ENCODE measurements at regions not wholly inside any gene's neighbourhood (a gene's known extent, or its start where the extent isn't known, plus 50 kb on each side); places are given as distances from the start of the nearest gene placed in this dataset.
"Not testable (repeated sequence)": the region's sequence is repeated elsewhere in the genome, so short reads cannot be mapped to it uniquely, and the experiment has no call there.

DNA sequence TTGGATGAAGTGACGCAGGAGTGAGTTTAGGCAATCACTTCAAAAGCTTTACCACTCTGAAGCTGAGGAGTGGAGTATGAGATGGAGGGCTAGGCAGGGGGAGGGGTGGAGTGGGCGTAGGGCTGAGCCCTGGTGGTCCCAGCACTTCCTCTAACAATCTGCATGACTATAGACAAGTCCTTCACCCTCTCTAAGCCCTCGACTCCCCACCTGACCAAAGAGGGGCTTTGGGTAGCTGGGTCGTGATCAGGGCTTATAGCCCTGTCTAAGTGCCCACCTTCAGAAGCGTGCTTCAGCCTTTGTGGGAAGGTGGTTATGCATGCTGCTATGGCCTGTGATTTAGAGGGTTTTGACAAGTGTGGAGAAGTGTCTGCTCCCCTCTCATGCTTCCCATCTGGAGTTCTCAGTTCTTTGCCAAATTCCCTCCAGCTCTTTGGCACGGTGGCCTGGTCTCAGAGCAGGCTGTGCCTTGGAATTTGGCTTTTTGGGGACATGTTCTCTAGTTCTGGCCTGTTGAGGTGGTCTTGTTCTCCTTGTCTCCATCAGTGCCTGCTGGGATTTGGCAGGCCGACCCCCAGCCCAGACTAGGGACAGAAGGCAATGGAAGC, 53.0 kb downstream of the ACTBL2 start:
- no peak for DNase-seq

DNA sequence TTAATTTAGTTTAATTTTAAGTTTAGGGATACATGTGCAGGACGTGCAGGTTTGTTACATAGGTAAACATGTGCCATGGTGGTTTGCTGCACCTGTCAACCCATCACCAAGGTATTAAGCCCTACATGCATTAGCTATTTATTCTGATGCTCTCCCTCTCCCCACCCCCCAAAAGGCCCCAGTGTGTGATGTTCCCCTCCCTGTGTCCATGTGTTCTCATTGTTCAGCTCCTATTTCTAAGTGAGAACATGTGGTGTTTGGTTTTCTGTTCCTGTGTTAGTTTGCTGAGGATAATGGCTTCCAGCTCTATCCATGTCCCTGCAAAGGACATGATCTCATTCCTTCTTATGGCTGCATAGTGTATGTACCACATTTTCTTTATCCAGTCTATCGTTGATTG, 53.6 kb downstream of the ACTBL2 start:
- DNase-seq: not testable (repeated sequence)

DNA sequence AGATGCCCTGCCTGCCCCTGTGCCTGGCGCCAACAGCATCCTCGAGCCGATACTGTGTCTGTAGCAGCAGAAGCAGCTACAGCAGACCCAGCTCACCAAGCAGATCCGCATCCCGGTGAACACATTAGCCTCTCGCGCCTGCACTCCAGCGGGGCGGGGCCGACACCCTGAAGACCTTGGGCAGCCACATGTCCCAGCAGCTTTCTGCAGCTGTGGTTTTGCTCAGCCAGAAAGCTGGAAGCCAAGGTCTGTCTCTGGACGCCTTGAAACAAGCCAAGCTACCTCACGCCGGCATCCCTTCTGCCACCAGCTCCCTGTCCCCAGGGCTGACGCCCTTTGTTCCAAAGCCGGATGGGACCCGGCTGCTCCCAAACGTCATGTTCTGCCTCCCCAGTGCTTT, 59.6 kb downstream of the ACTBL2 start:
- no peak for DNase-seq

DNA sequence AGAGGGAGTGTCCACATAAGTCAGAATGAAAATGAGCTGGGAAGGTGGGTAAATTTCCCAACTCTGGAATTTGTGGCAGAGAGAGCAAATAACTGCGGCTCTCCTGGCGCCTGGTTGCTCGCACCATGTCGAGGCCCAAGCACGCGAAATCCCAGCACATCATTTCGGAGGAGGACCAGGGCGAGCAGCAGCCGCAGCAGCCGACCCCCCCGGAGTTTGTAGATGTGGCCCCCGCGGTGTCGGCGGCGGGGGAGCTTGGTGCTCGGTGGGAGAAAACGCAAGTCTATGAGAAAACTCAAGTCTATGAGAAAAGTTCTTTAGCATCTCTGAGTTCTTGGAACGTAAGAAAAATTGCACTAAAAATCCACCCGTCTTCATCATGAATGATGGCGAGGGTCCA, 60.3 kb downstream of the ACTBL2 start:
- no peak for DNase-seq

DNA sequence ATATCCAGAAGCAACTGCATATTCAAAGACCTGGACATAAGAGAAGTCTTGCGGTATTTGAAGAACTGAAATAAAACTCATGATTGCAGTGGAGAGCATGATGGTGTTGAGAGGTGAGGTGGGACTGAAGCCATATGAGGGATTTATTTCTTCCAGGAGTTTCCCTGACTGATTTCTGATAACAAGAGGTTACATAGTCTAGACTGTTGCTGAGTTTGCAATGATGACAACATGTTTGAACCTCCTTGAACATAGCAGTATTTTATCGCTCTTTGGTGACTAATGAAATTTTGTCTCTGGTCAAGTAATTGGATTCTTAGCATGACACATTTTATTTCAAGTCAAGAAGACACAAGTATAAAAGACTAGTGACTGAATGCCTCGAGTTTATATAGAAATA, 61.8 kb downstream of the ACTBL2 start:
- no peak for DNase-seq

DNA sequence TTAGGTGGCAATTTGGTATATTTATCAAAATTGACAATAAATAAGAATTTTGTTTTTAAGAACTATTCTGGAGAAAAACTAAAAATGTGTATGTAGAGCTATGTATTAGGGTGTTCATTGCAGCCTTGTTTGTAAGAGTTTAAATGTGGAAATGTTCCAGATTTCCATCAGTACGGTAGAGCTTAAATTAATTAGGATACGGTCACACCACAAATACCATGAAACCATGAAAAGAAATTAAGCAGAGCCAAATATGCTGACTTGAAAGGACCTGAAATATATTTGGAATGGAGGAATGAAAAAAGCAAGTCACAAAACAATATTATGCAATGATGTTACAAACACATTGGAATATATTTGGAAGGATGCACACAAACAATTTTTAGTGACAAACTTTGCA, 64.6 kb downstream of the ACTBL2 start:
- no peak for DNase-seq

DNA sequence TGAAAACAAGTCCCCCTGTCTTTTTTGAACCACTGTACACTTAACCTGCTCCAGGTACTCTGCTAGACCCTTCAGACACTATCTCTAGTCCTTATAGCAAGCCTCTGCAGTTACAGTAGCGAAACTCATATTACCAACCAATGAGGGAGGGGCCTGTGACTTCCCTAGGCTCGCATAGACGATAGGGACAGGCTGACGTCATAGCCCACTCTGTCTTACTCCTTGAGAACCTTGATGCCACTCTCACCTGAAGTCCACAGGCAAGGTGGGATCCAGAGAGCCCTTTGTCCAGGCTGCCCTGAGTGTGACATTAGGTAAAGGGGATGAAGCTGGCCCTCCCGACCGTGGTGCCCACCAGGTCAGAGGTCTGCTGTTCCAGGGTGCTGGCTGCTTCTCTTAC, 65.3 kb downstream of the ACTBL2 start:
- no peak for DNase-seq

DNA sequence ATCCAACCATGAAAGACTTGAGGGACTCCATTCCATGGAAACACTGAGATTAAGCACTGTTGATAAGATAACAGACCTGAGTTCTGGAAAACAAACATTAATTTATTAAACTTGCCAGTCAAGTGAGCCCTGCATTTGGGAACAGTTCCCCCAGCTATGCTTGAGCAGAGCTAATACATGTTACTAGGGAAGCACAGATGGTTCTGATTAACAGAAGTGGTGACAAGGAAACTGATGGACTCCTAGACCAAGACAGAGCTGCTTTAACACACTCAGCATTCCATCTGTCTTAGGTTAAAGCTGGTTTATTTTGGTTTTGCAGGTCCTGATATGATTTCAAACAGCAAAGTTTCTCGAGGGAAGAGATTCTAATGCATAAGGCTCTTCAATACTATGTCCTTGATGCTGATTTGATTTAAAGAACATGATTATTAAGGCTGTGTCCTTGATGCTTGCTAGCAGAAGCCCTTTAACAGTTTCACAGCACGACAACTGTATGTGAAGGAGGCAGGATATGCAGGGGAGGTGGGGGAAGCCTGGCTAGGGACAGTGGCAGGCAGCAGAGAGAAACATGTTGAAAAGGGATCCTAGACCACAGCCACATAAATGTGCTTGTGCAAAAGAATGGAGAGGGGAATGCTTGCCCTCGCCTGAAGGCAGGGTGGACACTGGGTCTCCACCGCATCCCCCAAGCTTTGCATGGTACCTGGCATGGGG, 66.2 kb downstream of the ACTBL2 start:
- DNase-seq: peak; percentile 42

DNA sequence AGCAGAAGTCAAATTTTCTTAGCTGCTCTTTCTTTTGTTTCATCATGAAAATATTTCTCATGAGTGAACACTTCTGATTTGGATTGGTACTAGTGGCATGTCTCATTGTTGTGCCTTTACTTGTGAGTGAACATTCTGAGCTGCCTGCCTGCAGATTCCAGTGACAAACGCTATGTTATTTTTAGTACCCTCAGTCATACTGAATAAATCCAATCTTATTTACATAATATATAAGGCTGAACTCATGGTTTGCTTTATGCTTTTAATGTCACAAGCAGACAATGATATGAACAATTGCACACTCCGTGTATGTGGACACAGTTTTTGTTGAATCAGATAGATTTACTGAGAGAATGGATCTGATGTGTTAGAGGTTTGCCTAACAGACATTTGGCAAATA, 67.8 kb downstream of the ACTBL2 start:
- DNase-seq: no peak

DNA sequence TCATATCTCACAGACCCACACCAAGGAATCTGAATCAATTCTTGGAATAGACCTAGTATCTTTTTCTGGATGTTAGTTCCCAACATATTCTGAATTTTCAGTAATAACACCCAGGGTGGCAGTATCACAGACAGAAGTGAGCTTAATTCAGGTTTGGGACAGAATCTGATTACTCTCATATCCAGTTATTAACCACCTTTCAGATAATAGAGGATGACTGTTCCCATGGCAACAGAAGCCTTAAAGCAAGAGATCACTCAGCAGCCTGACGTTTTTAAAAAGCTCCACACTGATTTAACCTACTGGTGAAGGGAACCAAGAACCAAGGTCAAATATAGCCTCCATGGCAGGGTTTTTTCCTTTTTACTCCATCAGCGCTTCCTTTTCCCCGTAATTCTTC, 68.4 kb downstream of the ACTBL2 start:
- DNase-seq: no peak

DNA sequence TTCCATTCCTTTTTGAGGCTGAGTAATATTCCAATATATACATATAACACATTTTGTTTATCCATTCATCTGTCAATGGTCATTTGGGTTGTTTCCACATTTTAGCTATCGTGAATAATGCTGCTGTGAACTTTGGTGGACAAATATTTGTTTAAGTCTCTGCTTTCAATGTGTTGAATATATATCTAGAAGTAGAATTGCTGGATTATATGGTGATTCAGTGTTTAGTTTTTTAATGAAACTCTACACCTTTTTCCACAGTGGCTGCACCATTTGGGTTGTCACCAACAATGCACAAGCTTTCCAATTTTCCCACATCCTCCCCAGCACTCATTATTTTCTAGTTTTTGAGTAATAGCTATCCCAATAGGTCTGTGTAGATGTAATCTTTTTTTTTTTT, 69.5 kb downstream of the ACTBL2 start:
- DNase-seq: no peak

DNA sequence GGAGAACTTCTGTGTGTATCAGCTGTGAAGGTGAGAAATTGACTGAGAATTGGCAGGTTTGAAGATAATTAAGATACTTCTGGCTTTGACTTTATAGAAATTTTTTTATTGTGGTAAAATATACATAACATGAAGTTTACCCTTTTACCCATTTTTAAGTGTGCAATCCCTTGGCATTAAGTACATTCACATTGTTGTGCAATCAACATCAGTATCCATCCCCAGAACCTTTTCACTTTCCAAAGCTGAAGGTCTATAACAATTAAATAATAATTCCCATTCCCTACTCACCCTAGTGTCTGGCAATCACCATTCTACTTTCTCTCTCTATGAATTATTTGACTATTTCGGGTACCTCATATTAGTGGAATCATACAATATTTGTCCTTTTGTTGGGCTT, 69.9 kb downstream of the ACTBL2 start:
- no peak for DNase-seq

DNA sequence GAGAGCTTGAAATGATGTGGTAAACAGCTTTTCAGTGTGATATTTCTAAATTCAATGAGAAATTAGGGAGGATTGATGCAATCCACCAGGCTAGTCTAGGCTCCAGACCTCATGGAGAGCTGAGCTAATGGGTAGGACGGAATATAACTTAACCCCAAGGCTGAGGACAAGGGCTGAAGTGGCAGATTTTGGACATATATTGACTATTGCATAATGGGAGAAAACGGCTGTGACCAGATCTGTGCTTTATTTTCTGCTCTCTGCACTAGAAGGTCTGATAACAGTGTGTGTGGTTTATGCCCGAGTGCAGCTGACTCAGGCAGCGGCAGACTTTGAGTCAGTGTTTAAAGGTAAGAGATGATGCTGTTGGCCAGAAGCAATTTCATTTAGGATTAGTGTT, 70.6 kb downstream of the ACTBL2 start:
- DNase-seq: no peak

DNA sequence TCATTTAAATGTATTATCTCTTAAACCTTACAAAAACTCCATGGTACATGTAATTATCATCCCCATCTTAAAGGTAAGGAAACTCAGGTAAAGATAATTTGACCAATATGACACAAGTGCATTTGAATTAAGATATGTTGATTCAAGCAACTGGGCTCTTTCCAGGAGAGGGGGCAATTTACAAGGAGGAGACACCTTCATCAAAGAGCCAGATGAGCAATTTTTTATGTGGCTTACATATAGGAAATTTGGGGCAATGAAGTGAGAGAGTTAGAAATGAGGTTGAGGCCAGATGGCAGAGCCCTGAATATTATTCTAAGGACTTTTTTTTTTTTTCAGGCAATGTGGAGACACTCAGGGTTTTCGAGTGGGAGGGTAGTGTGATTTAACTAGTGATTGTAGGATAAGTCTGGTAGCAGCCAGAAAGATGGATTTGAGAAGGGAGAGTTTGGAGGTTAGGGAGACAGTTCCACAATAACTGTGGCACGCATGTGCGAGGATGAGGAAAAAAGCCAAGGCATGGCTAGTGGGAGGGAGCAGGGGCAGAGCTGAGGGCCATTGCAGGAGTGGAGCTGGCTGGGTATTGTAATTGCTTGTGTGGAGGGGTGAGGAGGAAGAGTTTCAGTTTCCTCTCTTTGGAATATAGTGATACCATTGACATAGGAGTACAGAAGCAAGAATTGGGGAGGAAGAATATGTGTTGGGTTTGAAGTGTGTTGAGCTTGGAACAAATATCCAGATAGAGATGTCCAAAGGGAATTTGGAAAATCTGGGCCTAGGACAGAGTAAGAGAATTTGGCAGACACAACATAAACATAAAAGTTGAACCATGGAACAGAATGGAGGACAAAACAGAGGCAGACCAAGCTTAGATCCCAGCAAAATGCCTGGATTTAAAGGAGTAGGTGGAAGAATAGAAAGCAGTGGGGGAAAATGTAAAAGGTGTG, 72.0 kb downstream of the ACTBL2 start:
- no peak for DNase-seq

DNA sequence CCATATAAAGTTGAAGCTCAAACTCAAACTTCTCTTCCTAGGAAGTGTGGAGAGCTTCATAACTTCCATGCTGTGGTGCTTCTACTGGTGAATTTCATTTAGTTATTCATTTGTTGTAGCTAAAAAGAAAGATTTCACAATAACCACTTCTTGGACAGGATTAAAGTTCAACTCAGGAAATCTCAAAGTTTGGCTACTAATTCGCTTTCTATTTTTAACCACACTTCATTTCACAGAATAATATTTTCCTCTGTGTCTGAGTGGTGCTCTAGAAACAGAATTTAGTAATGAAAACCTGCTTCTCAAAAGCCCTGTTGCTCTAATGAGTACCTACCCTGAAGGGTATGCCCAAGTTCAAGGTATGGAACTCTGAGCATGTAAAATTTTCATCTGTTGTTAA, 73.9 kb downstream of the ACTBL2 start:
- DNase-seq: no peak

DNA sequence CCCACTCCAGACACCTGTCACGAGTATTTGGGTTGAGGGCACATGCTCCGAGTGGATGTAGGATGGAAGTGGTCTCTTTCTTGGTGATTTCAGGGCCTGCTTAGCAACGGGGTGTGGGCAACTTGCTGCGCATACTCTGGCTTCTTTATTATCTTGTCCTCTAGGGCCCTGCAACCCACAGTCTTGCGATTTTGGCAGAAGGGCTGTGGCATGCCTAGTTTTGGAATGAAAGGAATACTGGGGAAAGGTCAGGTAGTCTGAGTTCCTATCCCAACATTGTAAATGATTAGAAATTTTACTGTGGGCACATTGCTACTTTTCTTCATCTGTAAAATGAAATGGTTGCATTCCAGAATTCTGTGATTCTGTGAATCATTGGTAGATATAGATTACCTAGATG, 74.3 kb downstream of the ACTBL2 start:
- no peak for DNase-seq

DNA sequence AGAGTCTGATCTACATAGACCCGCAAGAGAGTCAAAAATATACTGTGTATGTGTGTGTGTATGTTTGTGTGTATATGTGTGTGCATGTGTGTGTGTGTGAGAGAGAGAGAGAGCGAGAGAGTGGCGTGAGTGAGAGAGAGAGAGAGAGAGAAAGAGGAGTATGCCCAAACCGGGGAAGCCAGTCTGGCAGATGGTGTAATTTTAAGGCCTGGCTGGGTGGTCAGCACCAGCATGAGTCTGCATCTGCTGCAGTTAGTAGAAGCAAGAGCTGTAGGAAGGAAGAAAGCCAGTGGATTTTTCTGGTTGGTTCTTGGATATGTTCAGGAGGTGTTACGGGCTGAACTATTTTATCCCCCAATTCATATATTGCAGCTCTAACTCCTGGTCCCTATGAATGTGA, 75.2 kb downstream of the ACTBL2 start:
- DNase-seq: no peak

DNA sequence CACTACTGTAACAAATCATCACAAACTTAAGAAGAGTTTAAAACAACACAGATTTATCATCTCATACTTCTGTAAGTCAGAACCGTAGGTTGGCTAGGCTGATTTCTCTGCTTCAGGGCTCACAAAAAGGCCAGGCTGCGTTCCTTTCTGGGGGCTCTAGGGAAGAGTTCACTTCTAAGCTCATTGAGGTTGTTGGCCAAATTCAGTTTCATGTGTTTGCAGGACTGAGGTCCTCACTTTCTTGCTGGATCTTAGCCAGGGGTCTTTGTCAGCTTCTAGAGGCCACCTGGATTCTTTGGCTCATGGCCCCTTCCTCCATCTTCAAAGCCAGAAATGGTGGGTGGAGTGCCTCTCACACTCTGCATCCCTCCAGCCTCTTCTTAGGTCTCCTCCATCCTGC, 76.0 kb downstream of the ACTBL2 start:
- no peak for DNase-seq

DNA sequence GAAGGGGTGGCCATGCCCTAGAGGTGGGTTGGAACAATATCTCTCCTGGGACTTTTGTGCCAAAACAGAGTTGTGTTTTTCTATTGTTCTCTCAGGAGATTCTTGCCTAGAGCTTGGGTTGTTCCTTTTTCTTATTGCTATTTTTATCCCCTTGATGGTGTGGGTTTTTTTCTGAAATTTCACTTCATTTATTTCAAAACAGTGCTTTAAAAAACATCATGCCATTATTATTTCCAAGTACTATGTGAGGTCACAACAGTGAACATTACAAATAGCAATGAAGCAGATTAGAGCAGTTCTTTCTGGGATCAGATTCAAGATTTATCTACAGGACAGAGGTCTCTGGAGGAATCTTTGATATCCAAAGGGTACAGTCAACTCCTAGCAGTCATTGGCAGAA, 76.6 kb downstream of the ACTBL2 start:
- DNase-seq: no peak

DNA sequence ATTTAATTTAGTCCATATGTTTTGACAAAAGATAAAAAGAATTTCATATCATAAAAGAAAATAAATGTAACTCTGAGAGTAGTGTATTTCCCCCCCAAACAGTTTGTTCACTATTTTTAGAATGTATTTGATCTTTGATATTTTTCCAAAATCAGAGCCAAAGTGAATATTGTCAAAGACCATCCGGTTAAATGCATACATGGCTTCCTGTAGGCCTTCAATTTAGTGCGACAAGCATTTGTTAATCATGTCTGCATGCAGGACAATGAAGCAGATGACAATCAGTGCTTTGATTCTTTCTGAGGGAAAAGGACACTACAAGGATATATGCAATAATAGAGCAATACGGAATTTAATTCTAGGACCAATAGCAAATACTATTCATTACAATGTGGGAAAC, 79.8 kb downstream of the ACTBL2 start:
- no peak for DNase-seq

DNA sequence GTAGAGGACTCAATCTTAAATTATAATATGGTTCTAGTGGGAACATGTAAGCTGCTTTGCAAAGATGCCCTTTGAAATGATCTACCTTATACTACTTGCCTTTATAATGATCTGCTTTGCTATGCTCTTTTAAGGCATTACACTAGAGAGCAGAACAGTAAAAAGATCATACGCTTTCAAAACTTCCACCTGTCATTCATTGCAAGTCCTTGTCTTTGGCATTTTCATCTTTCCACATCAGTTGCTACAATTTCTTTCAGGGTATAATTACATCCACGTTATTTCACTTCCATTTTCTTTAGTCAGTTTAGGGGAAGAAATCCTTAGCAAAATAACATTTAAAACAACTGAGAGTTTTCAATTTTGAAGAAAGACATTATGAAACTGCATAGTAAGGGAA, 80.3 kb downstream of the ACTBL2 start:
- no peak for DNase-seq

DNA sequence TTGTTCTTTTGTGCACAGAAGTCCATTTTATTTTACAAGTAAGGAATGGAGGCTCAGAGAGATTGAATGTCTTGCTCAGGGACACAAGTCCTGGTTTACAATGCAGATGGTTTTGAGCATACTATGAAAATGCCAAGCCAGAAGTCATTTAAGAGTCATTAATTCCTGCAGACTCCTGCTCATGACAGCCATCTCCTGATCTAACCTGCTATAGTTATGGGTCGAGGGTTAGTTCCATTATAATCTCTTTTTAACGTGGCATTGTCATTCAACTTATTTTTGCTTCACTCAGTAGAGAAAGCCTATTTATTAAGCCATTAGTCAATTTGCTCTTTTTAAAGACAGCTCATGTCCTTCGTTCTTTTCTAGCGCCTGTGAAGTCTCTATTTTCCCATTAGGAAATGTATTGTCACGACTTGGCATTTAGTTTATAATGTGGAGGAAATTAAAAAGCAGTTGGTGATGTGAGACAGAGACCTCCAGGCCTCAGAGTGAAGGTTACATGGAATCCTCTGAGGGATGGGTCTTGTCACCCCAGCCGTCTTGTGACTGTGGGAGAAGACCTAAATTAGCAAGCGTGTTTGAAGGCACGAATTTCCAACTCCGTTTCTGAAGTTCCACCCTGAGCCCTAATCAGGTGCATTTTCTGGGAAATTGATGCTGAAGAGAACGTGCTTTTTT, 84.1 kb downstream of the ACTBL2 start:
- no peak for DNase-seq

DNA sequence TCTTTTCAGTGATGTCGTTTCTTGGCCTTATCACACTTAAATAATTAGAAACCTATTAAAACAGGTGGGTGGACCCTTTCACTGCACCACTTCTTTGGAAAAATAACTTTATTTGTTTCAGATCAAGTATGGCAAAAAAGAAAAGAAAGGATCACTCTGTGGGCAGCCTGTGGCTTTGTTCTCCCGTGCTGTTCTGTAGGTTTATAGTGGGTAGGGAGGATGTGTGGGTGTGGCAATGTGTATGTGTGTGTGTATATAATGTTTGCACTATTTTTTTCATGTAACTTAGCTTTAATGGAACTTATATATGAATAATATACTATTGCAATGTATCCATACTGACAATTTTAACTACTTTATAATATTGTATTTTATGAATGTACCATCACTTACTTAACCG, 85.9 kb downstream of the ACTBL2 start:
- DNase-seq: no peak
